Thyroid gland (tissue), 4 donors: ENCODE measurements at regions not wholly inside any gene's neighbourhood (a gene's known extent, or its start where the extent isn't known, plus 50 kb on each side); places are given as distances from the start of the nearest gene placed in this dataset.

Source experiments
- DNase-seq, 2 donors: peaks; one replicate each; pipeline ENCODE4 v3.0.0-alpha.2; 2019
- H3K27ac ChIP-seq, 3 donors: fragments of 200-600 bp; sonication (generic); 1 replicate in 2 of 3; 2 replicates in 1 of 3; pipeline ENCODE4 v1.5.1; 2016 to 2019; ENCODE audit warnings: mild to moderate bottlenecking in 1 of 3, moderate library complexity in 1 of 3
- H3K27me3 ChIP-seq: fragments of 200-600 bp; sonication (generic); one replicate; pipeline ENCODE4 v1.5.1; 2019
- H3K36me3 ChIP-seq, 2 donors: fragments of 200-600 bp; sonication (generic); one replicate each; pipeline ENCODE4 v1.5.1; 2016 to 2019
- H3K4me1 ChIP-seq, 2 donors: fragments of 200-600 bp; sonication (generic); one replicate each; pipeline ENCODE4 v1.5.1; 2017 to 2019
- H3K4me3 ChIP-seq, 3 donors: fragments of 200-600 bp; sonication (generic); replicated peaks in 1 of 3; 1 replicate in 2 of 3; 2 replicates in 1 of 3; pipeline ENCODE4 v1.5.1; 2016; ENCODE audit warnings: mild to moderate bottlenecking in 1 of 3
- H3K9me3 ChIP-seq: fragments of 200-600 bp; sonication (generic); one replicate; pipeline ENCODE4 v1.5.1; 2017
- CTCF ChIP-seq, 6 experiments: fragments of 200-600 bp in 3 of 6; fragments of 450-650 bp in 3 of 6; sonication (generic) in 3 of 6; IDR thresholded peaks; one replicate each; pipeline ENCODE4 v1.5.1; 2016 to 2019; ENCODE audit warnings: antibody characterized with exemption in 6 of 6, mild to moderate bottlenecking in 2 of 6, inconsistent platforms in 1 of 6, moderate library complexity in 1 of 6
- POLR2A ChIP-seq, 2 donors: fragments of 450-650 bp; IDR thresholded peaks; one replicate each; pipeline ENCODE4 v1.6.1; 2017; ENCODE audit warnings: antibody characterized with exemption in 2 of 2, mild to moderate bottlenecking in 2 of 2, moderate library complexity in 1 of 2
- WGBS, 2 donors: methylation state at CpG; one replicate each; pipeline ENCODE4 v1.1.5; 2017; 5-methylcytosine and 5-hydroxymethylcytosine counted together
- intact Hi-C: fragments of 100-400 bp; cut with DNase I; formaldehyde crosslinking; loops from one replicate; pipeline ENCODE4 v1.15.1; 2023

GRCh38 chr19:27674701-27675100, 1538.2 kb downstream of the UQCRFS1 start:
- TF ChIP-seq CTCF (IDR thresholded peaks at IDR 0.05) (no peak), POLR2A (IDR thresholded peaks at IDR 0.05) (no peak)
- no peak for DNase-seq
- Histone ChIP-seq H3K36me3 (no peaks in the 10 kb centered on the region), H3K27ac (no peak overlapping the region), H3K4me3 (no peak overlapping the region), H3K27me3 (no peaks in the 10 kb centered on the region), H3K9me3 (no peaks in the 10 kb centered on the region), H3K4me1 (no peaks in the 10 kb centered on the region)
- WGBS, 2 donors: 82% methylated on average over 7 to 10 of the region's 10 CpGs
- intact Hi-C loops: no loop called here

DNA sequence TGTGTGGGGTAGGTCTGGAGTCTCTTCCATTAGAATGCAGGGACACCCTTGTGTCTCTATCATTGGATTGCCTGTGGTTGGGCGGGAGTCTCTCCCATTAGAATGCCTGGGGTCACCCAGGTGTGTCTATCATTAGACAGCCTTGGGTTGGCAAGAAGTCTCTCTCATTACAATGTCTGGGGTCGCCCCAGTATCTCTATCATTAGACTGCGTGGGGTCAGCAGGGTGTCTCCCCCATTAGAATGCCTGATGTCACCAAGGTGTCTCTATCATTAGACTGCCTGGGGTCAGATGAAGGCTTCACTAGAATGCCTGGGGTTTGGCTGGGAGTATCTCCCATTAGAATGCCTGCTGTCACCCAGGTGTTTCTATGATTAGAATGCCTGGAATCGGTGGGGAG, 1539.0 kb downstream of the UQCRFS1 start:
- WGBS, 2 donors: 50 to 76% methylated on average over 2 to 4 of the region's 4 CpGs
- DNase-seq: no peak
- Histone ChIP-seq H3K4me1 (no peaks in the 10 kb centered on the region), H3K36me3 (no peaks in the 10 kb centered on the region), H3K4me3 (no peak overlapping the region), H3K9me3 (no peaks in the 10 kb centered on the region), H3K27me3 (no peaks in the 10 kb centered on the region), H3K27ac (no peak overlapping the region)
- intact Hi-C loops: no loop called here
- TF ChIP-seq CTCF (IDR thresholded peaks at IDR 0.05) (no peak), POLR2A (IDR thresholded peaks at IDR 0.05) (no peak)

DNA sequence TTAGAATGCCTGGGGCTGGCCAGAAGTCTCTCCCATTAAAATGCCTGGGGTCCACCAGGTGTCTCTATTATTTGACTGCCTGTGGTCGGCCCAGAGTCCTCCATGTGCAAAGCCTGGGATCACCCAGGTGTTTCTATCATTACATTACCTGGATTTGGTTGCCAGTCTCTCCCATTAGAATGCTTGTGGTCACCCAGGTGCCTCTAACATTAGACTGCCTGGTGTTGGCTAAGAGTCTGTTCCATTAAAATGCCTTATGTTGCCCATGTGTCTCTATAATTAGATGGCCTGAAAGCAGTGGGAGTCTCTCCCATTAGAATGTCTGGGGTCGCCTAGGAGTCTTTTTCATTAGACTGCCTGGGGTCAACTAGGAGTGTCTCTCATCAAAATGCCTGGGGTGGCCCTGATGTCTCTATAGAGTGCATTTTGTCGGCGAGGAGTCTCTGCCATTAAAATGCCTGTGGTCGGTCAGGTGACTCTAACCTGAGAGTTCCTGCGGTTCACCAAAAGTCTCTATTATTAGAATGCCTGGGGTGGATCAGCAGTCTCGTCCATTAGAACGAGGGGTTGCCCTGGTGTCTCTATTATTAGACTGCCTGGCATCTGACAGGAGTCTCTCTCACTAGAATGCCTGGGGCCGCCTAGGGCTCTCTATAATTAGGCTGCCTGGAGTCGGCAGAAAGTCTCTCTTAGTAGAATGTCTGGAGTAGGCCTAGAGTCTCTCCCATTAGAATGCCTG, 1540.5 kb downstream of the UQCRFS1 start:
- WGBS, 2 donors: 64 to 69% methylated on average over 9 to 10 of the region's 10 CpGs
- Histone ChIP-seq H3K4me3 (no peak overlapping the region), H3K27me3 (no peaks in the 10 kb centered on the region), H3K36me3 (no peaks in the 10 kb centered on the region), H3K27ac (no peak overlapping the region), H3K4me1 (no peaks in the 10 kb centered on the region), H3K9me3 (no peaks in the 10 kb centered on the region)
- no peak for TF ChIP-seq CTCF (IDR thresholded peaks at IDR 0.05)
- no peak for TF ChIP-seq POLR2A (IDR thresholded peaks at IDR 0.05)
- intact Hi-C loops: no loop called here
- no peak for DNase-seq

DNA sequence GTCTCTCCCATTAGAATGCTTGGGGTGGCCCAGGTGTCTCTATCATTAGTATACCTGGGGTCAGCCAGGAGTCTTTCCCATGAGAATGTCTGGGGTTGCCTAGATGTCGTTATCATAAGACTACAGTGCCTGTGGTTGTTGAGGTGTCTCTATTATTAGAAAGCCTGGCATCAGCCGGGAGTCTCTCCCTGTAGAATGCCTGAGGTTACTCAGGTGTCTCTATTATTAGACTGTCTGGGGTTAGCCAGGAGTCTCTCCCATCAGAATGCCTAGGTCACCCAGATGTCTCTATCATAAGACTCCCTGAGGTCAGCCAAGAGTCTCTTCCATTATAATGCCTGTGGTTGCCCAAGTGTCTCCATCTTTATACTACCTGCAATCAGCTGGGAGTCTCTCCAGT, 1541.1 kb downstream of the UQCRFS1 start:
- intact Hi-C loops: no loop called here
- H3K4me3 ChIP-seq: no peak overlapping the region
- WGBS, 2 donors: 50 to 59% methylated on average over 2 of the region's 2 CpGs
- DNase-seq: no peak
- no peak overlapping the region for H3K27ac ChIP-seq
- no peaks in the 10 kb centered on the region for H3K36me3 ChIP-seq
- no peaks in the 10 kb centered on the region for H3K27me3 ChIP-seq
- TF ChIP-seq POLR2A (IDR thresholded peaks at IDR 0.05) (no peak), CTCF (IDR thresholded peaks at IDR 0.05) (no peak)
- H3K4me1 ChIP-seq: no peaks in the 10 kb centered on the region
- H3K9me3 ChIP-seq: no peaks in the 10 kb centered on the region

- Histone ChIP-seq H3K4me3 (no peak overlapping the region), H3K4me1 (no peaks in the 10 kb centered on the region), H3K36me3 (no peaks in the 10 kb centered on the region), H3K27ac (no peak overlapping the region), H3K27me3 (no peaks in the 10 kb centered on the region), H3K9me3 (no peaks in the 10 kb centered on the region)
- TF ChIP-seq POLR2A (IDR thresholded peaks at IDR 0.05): no peak
- no peak for TF ChIP-seq CTCF (IDR thresholded peaks at IDR 0.05)
- DNase-seq: no peak
- intact Hi-C loops: no loop called here
- 6 to 43% methylated on average over 1 of the region's 1 CpG for WGBS, 2 donors
These were observed 1552.5 kb downstream of the UQCRFS1 start for GRCh38 chr19:27660428-27660827.
